Stomach smooth muscle (tissue), 2 donors: ENCODE measurements at regions not wholly inside any gene's neighbourhood (a gene's known extent, or its start where the extent isn't known, plus 50 kb on each side); places are given as distances from the start of the nearest gene placed in this dataset.

Experiments used
- H3K27ac ChIP-seq: one replicate; pipeline ENCODE4 v1.7.0; 2013; ENCODE audit warnings: mild to moderate bottlenecking, low read length, inconsistent platforms
- H3K27me3 ChIP-seq, 2 donors: one replicate each; pipeline ENCODE4 v1.7.0; 2013; ENCODE audit warnings: low read length in 2 of 2; ENCODE audit not compliant: insufficient read depth in 2 of 2, control insufficient read depth in 1 of 2
- H3K36me3 ChIP-seq, 2 donors: one replicate each; pipeline ENCODE4 v1.7.0; 2013; ENCODE audit warnings: low read length in 2 of 2; ENCODE audit not compliant: control insufficient read depth in 2 of 2, insufficient read depth in 2 of 2
- H3K4me1 ChIP-seq: one replicate; pipeline ENCODE4 v1.7.0; 2013; ENCODE audit warnings: low read length; ENCODE audit not compliant: control insufficient read depth, insufficient read depth
- H3K4me3 ChIP-seq, 2 donors: one replicate each; pipeline ENCODE4 v1.7.0; 2013; ENCODE audit warnings: low read length in 2 of 2
- H3K9ac ChIP-seq, 2 donors: one replicate each; pipeline ENCODE4 v1.7.0; 2013; ENCODE audit warnings: low read length in 2 of 2, mild to moderate bottlenecking in 1 of 2
- H3K9me3 ChIP-seq, 2 donors: one replicate each; pipeline ENCODE4 v1.7.0; 2013; ENCODE audit warnings: low read length in 2 of 2; ENCODE audit not compliant: control insufficient read depth in 2 of 2
- donor health status: healthy.
- donor health status: Pancreatic carcinoma.

DNA sequence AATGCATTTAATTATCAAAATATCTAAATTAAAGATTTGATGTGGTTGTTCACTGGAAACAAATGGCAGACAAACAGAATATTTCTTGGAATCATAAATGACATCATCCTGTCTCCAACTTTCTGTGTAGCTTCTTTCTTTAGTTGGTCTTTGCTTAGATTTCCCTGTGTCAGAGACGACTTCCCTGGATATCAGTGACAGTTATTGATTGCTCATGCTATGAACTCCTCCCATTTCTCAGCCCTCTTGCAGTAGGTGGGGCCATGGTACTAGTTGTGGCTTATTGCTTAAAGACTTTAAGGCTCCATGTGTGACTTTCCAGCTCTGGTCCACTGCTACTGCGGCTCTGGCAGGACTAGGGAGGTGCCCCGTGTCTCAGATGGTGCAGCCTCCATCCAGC lies 592.6 kb downstream of the MTRR start:
- H3K36me3 ChIP-seq, result peaks cover 6 to 9% of the 10 kb centered on the region in 2 donors
- no peaks in the 10 kb centered on the region for H3K4me1 ChIP-seq
- no peak overlapping the region for H3K4me3 ChIP-seq
- H3K27me3 ChIP-seq, result no peaks in the 10 kb centered on the region
- no peak overlapping the region for H3K9ac ChIP-seq
- no peak overlapping the region for H3K27ac ChIP-seq
- no peaks in the 10 kb centered on the region for H3K9me3 ChIP-seq

DNA sequence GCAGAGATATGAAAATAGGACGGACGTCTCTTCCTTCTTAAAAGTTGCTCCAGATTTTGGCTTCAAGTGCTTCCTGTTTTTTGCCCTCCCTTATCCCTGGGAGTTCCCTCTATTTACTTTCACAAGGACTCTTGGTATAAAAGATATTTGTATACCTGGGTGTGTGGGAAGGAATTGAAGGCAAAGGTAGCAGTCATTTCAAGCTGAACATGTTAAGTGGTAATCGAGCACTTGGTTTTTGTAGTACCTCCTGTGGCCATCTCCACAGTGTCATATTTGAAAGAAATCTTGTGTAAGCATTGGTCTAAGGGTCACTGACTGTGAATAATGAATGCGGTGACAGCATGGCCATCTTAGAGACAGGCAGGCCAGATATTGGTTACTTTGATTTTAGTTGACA lies 593.6 kb downstream of the MTRR start:
- H3K9ac ChIP-seq, result no peak overlapping the region
- no peak overlapping the region for H3K27ac ChIP-seq
- no peaks in the 10 kb centered on the region for H3K9me3 ChIP-seq
- no peak overlapping the region for H3K4me3 ChIP-seq
- no peaks in the 10 kb centered on the region for H3K27me3 ChIP-seq
- H3K4me1 ChIP-seq, result no peaks in the 10 kb centered on the region
- H3K36me3 ChIP-seq, result peaks cover 6 to 9% of the 10 kb centered on the region in 2 donors

DNA sequence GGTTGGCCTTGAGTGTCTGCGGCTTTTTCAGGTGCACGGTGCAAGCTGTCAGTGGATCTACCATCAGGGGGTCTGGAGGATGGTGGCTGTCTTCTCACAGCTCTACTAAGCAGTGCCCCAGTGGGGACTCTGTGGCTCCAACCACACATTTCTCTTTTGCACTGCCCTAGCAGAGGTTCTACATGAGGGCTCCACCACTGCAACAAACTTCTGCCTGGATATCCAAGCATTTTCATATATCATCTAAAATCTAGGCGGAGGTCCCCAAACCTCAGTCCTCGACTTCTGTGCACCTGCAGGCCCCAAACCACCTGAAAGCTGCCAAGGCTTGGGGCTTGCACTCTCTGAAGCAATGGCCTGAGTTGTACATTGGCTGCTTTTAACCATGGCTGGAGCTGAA lies 601.5 kb downstream of the MTRR start:
- no peak overlapping the region for H3K9ac ChIP-seq
- H3K27me3 ChIP-seq, result no peaks in the 10 kb centered on the region
- no peak overlapping the region for H3K4me3 ChIP-seq
- H3K36me3 ChIP-seq, result no peaks in the 10 kb centered on the region
- no peaks in the 10 kb centered on the region for H3K4me1 ChIP-seq
- H3K27ac ChIP-seq, result no peak overlapping the region
- H3K9me3 ChIP-seq, result no peaks in the 10 kb centered on the region

DNA sequence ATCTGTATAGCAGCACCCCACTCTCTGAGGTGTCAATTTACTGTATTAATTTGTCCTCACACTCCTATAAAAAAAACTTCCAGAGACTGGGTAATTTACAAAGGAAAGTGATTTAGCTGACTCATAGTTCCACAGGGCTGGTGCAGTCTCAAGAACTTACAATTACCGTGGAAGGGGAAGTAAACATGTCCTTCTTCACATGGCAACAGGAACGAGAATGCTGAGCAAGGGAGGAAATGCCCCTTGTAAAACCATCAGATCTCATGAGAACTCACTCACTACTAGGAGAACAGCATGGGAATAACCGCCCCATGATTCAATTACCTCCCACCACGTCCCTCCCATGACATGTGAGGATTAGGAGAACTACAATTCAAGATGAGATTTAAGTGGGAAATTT lies 602.6 kb downstream of the MTRR start:
- Histone ChIP-seq H3K4me1 (no peaks in the 10 kb centered on the region), H3K27me3 (no peaks in the 10 kb centered on the region), H3K4me3 (no peak overlapping the region), H3K27ac (no peak overlapping the region), H3K9ac (no peak overlapping the region), H3K9me3 (no peaks in the 10 kb centered on the region), H3K36me3 (no peaks in the 10 kb centered on the region)

DNA sequence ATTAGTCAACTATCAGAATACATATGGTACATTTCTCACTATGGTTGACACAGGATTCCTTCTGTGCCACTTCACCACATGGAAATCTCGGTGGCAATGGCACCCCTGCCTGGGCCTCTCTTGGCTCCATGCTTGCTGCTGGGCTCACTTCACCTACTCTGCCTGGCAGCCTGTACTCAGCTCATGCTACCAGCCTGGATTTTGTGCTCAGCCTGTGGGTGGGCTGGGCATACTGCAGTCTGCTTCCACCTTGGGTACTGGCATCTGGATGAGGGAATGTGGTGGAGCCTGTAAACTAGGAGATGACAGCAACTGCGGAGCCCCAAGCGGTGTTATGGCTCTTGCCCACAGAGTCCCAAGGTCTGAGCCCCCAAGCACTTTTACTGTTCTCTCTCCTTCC lies 604.1 kb downstream of the MTRR start:
- H3K36me3 ChIP-seq, result no peaks in the 10 kb centered on the region
- H3K27me3 ChIP-seq, result no peaks in the 10 kb centered on the region
- no peaks in the 10 kb centered on the region for H3K9me3 ChIP-seq
- H3K4me3 ChIP-seq, result no peak overlapping the region
- no peak overlapping the region for H3K9ac ChIP-seq
- H3K27ac ChIP-seq, result no peak overlapping the region
- no peaks in the 10 kb centered on the region for H3K4me1 ChIP-seq

DNA sequence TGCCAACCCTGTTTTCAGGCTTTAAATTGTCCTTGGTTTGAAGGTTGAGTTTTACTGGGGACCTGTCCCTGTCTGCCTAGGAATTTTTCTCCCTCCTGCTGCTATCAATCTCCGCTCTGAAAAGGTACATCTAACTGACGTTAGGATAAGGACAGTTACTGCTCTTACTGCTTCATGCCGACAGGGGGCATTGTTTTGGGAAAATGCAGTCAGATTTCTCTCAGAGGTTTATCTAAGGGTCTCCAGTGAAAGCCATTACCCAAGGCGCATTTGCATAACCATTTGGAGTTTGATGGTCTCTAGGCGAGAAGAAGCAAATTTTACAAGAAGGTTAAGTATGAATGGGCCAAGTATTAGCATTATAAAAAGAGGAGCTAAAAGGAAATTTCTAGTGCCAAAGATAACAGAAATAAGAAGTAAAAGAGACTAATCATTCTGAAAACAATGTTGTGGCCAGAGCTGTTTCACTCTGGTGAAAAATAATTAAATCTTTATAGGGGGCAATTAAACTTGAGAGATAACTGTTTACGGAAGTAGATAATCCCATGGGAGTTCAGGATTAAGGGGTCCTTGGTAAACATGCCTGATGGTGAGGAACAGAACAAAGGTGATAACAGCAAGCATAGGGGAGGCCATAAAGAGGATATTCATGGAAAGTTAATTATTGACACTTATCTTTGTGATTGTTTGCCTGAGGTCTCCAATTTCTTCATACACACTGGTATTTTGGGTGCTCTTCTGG lies 605.0 kb downstream of the MTRR start:
- H3K9ac ChIP-seq, result no peak overlapping the region
- H3K27me3 ChIP-seq, result no peaks in the 10 kb centered on the region
- H3K4me3 ChIP-seq, result no peak overlapping the region
- no peaks in the 10 kb centered on the region for H3K36me3 ChIP-seq
- H3K27ac ChIP-seq, result no peak overlapping the region
- no peaks in the 10 kb centered on the region for H3K4me1 ChIP-seq
- no peaks in the 10 kb centered on the region for H3K9me3 ChIP-seq

DNA sequence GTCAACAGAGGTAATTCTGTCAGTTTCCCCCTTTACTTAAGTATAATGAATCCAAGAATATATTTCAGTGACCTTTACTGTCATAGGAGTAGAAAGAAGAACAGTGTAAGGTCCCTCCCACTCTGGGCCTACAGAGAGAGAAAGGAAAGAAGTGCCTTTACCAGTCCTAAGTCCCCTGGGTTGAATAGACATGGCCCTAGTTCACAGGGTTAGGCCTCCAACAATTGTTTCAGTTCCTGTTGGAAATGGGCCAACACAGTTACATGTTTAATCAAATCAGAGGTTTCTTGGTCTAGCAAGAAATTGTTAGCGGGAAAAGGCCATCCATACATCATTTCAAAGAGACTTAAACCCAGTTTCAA lies 605.6 kb downstream of the MTRR start:
- Histone ChIP-seq H3K36me3 (no peaks in the 10 kb centered on the region), H3K27ac (no peak overlapping the region), H3K27me3 (no peaks in the 10 kb centered on the region), H3K4me1 (no peaks in the 10 kb centered on the region), H3K9me3 (no peaks in the 10 kb centered on the region), H3K4me3 (no peak overlapping the region), H3K9ac (no peak overlapping the region)

DNA sequence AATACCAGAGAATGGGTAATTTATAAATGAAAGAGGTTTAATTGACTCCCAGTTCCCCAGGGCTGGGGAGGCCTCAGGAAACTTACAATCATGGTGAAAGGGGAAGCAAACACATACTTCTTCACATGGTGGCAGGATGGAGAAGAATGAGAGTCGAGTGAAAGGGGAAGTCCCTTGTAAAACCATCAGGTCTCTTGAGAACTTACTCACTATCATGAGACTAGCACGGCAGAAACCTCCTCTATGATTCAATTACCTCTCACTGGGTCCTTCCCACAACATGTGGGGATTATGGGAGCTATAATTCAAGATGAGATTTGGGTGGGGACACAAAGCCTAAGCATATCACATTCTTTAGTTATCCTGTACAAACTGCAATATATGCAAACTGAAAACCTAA lies 609.4 kb downstream of the MTRR start:
- Histone ChIP-seq H3K27me3 (no peaks in the 10 kb centered on the region), H3K9ac (no peak overlapping the region), H3K36me3 (no peaks in the 10 kb centered on the region), H3K9me3 (no peaks in the 10 kb centered on the region), H3K27ac (no peak overlapping the region), H3K4me3 (no peak overlapping the region), H3K4me1 (no peaks in the 10 kb centered on the region)

DNA sequence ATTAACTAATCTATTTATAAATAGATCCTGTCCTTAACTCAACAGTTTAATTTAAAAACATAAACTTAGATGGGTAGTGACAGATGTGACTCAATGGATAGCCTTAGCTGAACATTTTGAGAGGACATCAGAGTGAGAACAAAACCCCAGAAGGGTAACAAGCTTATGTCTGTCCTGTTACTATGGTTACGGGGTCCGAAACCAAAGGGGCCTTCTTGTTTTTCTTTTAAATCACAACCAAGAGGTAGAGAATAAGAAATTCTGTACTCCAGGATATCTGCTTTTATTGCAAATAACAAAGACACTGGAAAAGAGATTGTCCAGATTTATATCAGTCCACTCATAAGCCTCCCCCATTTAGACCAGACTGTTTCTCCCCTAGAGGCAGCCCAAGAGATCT lies 612.1 kb downstream of the MTRR start:
- no peak overlapping the region for H3K27ac ChIP-seq
- H3K4me3 ChIP-seq, result no peak overlapping the region

DNA sequence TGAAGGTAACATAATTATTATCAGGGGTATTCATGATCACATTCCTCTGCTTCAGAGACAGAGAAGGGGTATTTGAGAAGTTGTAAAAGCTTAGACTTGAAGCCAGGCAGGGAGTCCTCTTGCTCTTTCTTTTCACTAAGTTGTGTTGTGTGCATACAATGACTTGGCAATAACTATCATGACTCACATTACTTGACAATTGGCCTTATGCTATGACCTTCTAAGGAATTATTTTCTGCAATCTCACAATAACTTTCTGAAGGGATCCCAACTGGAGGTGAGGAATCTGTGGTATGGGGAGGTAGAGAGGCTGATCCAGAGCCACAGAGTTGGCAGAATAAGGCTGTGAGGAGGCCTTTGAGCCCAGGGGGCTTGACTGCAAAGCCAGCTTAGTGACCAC lies 622.3 kb downstream of the MTRR start:
- Histone ChIP-seq H3K9me3 (peaks cover 0 to 5% of the 10 kb centered on the region in 2 donors), H3K9ac (no peak overlapping the region), H3K4me3 (no peak overlapping the region), H3K27ac (no peak overlapping the region), H3K4me1 (no peaks in the 10 kb centered on the region), H3K27me3 (no peaks in the 10 kb centered on the region), H3K36me3 (no peaks in the 10 kb centered on the region)

More for the DNA sequence above, 612.1 kb downstream of the MTRR start:
- Histone ChIP-seq H3K9ac (no peak overlapping the region), H3K27me3 (no peaks in the 10 kb centered on the region), H3K9me3 (no peaks in the 10 kb centered on the region), H3K36me3 (no peaks in the 10 kb centered on the region), H3K4me1 (no peaks in the 10 kb centered on the region)

DNA sequence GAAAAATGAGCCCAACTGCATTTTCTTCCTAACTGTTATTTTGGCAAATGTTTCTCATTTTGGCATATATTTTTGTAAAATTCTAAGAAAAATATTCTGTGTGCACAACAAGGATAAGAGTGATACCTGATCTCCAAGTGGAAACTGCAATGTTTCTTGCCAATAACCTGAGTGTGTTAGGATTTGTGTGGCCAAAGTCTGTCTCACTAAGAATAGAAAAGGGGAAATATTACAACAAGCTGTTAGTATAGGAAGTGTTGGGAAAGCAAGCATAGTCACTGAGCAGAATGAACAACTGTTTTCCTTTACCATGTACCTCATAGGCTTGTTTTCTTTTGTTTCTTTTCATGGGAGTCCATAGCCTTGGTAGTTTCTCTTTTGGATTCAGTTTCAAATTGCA lies 624.2 kb downstream of the MTRR start:
- H3K27me3 ChIP-seq, result no peaks in the 10 kb centered on the region
- H3K4me1 ChIP-seq, result no peaks in the 10 kb centered on the region
- H3K27ac ChIP-seq, result no peak overlapping the region
- peaks cover 0 to 5% of the 10 kb centered on the region in 2 donors for H3K9me3 ChIP-seq
- H3K36me3 ChIP-seq, result no peaks in the 10 kb centered on the region
- H3K9ac ChIP-seq, result no peak overlapping the region
- no peak overlapping the region for H3K4me3 ChIP-seq
